Sigmoid colon (tissue), 6 donors: ENCODE measurements at regions not wholly inside any gene's neighbourhood (a gene's known extent, or its start where the extent isn't known, plus 50 kb on each side); places are given as distances from the start of the nearest gene placed in this dataset.

Experiments
- DNase-seq: peaks from one replicate; pipeline ENCODE4 v3.0.0-alpha.2; 2019
- H3K27ac ChIP-seq, 4 donors: fragments of 200-600 bp; sonication (generic); one replicate each; pipeline ENCODE4 v1.5.1; 2016 to 2019; ENCODE audit warnings: mild to moderate bottlenecking in 1 of 4
- H3K27me3 ChIP-seq, 3 donors: fragments of 200-600 bp; sonication (generic); one replicate each; pipeline ENCODE4 v1.5.1; 2019; ENCODE audit warnings: mild to moderate bottlenecking in 1 of 3
- H3K36me3 ChIP-seq, 4 donors: fragments of 200-600 bp; sonication (generic); one replicate each; pipeline ENCODE4 v1.5.1; 2016 to 2019
- H3K4me1 ChIP-seq, 4 donors: fragments of 200-600 bp; sonication (generic); one replicate each; pipeline ENCODE4 v1.5.1; 2017 to 2019
- H3K4me3 ChIP-seq, 4 donors: fragments of 200-600 bp; sonication (generic); one replicate each; pipeline ENCODE4 v1.5.1; 2017 to 2019; ENCODE audit warnings: mild to moderate bottlenecking in 2 of 4, moderate library complexity in 1 of 4
- H3K9me3 ChIP-seq, 4 donors: fragments of 200-600 bp in 3 of 4; sonication (generic) in 3 of 4; one replicate each; pipeline versions ENCODE4 v1.5.1 to v1.6.1; 2013 to 2019
- EP300 ChIP-seq, 4 donors: sonication (generic); formaldehyde crosslinking; IDR thresholded peaks; one replicate each; pipeline ENCODE4 v1.6.1; 2017; ENCODE audit warnings: antibody characterized with exemption in 4 of 4
- POLR2A ChIP-seq, 2 donors: fragments of 450-650 bp; IDR thresholded peaks; one replicate each; pipeline ENCODE4 v1.6.1; 2016; ENCODE audit warnings: antibody characterized with exemption in 2 of 2, mild to moderate bottlenecking in 2 of 2, moderate library complexity in 2 of 2
- POLR2AphosphoS5 ChIP-seq, 4 donors: sonication (generic); formaldehyde crosslinking; IDR thresholded peaks; one replicate each; pipeline ENCODE4 v1.6.1; 2017; ENCODE audit warnings: antibody characterized with exemption in 4 of 4
- WGBS, 2 donors: extraction: QIAGEN DNeasy Blood & Tissue Kit; methylation state at CpG; one replicate each; pipeline ENCODE4 v1.1.7; 2013; 5-methylcytosine and 5-hydroxymethylcytosine counted together
- intact Hi-C: fragments of 100-400 bp; cut with DNase I; formaldehyde crosslinking; loops from one replicate; pipeline ENCODE4 v1.15.1; 2023
- TF ChIP-seq, protein P1 (sequence below), 4 experiments: fragments of 450-650 bp in 3 of 4; fragments of 200-600 bp in 1 of 4; IDR thresholded peaks; one replicate each; pipeline ENCODE4 v1.5.1; 2016 to 2019; ENCODE audit warnings: antibody characterized with exemption in 4 of 4, mild to moderate bottlenecking in 3 of 4, moderate library complexity in 2 of 4
- donor health status: healthy with polysubstance abuse.
- donor health status: healthy.

DNA sequence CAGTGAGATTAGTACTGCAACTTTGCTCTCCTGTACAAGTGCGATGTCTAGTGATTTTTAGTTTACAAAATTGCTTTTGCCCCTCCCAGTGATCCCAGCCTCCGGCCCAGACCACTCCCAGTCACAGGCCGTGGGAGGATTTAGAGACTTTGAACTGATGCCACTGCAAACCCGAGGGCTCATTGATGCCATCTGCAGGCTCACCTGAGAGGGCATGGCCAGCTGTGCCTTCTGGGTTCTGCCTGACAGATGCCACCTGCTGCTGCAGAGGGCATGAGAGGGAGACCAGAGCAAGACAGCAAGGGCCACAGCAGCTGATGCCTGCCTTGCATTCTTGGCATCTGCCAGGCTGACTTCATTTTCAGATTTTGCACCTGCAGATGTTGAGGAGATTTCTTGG lies 593.8 kb downstream of the CDK5RAP2 start:
- TF ChIP-seq, protein P1, sequence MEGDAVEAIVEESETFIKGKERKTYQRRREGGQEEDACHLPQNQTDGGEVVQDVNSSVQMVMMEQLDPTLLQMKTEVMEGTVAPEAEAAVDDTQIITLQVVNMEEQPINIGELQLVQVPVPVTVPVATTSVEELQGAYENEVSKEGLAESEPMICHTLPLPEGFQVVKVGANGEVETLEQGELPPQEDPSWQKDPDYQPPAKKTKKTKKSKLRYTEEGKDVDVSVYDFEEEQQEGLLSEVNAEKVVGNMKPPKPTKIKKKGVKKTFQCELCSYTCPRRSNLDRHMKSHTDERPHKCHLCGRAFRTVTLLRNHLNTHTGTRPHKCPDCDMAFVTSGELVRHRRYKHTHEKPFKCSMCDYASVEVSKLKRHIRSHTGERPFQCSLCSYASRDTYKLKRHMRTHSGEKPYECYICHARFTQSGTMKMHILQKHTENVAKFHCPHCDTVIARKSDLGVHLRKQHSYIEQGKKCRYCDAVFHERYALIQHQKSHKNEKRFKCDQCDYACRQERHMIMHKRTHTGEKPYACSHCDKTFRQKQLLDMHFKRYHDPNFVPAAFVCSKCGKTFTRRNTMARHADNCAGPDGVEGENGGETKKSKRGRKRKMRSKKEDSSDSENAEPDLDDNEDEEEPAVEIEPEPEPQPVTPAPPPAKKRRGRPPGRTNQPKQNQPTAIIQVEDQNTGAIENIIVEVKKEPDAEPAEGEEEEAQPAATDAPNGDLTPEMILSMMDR (IDR thresholded peaks at IDR 0.05), result no peak
- no peak for TF ChIP-seq EP300 (IDR thresholded peaks at IDR 0.05)
- no peak for TF ChIP-seq POLR2AphosphoS5 (IDR thresholded peaks at IDR 0.05)
- no peak for TF ChIP-seq POLR2A (IDR thresholded peaks at IDR 0.05)
- Histone ChIP-seq H3K4me3 (no peak overlapping the region), H3K36me3 (no peaks in the 10 kb centered on the region), H3K27ac (no peak overlapping the region), H3K4me1 (no peaks in the 10 kb centered on the region), H3K9me3 (no peaks in the 10 kb centered on the region), H3K27me3 (no peaks in the 10 kb centered on the region)
- no peak for DNase-seq
- intact Hi-C loops, result no loop called here
- WGBS, 2 donors, result 16 to 51% methylated on average over 4 of the region's 4 CpGs

DNA sequence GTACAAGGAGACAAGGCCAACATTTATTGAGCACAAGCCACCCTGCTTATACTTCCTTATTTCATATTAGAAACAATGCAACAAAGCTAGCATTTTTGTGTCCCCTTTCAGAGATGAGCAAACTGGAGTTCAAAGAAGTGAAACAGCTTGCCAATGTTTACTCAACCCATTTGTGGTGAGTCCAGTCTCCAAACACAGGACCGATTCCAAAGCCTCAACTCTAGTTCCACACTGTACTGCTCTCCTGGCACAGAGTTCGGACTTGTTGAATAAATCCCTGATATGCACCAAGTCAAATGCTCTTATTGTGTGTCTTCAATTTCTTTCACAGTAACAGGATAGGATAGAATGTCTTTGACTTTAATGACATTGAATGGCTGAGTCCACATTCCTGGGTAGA lies 604.8 kb upstream of the BRINP1 start:
- WGBS, 2 donors, result 64 to 65% methylated on average over 2 of the region's 2 CpGs
- Histone ChIP-seq H3K9me3 (no peaks in the 10 kb centered on the region), H3K27ac (no peak overlapping the region), H3K4me1 (peaks cover 0 to 9% (median under 1%) of the 10 kb centered on the region in 4 donors), H3K4me3 (no peak overlapping the region), H3K27me3 (no peaks in the 10 kb centered on the region), H3K36me3 (no peaks in the 10 kb centered on the region)
- intact Hi-C loops, result no loop called here
- no peak for DNase-seq
- TF ChIP-seq POLR2AphosphoS5 (IDR thresholded peaks at IDR 0.05) (no peak), EP300 (IDR thresholded peaks at IDR 0.05) (no peak), POLR2A (IDR thresholded peaks at IDR 0.05) (no peak)
- TF ChIP-seq, protein P1 (IDR thresholded peaks at IDR 0.05), result no peak

DNA sequence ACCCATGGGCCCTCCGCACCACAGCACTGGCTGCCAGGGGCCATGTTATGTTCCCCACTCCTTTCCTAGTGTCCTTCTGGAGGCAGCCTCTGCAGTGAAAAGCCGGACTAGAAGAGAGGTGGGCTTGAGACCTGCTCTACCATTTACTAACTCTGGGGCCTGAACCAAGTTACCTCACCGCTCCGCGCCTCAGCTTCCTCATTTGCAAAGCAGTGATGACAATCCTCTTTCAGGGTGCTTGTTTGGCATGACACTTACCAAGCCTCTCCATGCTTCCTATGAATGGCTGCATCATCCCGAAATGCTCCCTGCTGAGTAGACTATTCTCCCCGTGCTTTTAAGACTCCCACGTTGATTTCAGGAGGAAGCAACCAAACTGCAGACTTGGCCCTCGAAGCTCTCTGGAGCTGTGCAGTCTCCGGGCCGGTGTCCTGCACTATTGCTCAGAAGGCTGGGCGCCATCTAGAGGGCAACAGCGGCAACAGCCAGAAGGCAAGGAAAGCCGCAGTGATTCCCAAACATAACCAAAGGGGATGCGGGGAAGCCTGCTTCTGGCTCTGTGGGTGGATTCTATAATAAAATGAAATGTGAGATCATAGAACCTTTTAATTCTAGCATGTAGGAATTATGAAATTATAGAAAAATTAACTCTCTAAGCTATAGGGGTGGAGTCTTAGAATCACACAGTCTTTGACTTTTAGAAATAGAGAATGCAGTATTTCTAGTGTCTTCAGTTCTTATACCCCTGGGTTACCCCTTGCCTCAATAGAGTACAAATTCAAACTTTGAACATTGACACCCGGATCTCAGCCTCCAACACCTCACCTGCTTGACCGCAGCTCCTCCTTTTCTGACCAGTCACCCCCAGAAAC lies 599.8 kb upstream of the BRINP1 start:
- intact Hi-C loops, result loop anchor here (1.0 kb wide), 1 partner anchor 413 kb away; no protein-coding TSS in a partner anchor
- Histone ChIP-seq H3K9me3 (no peaks in the 10 kb centered on the region), H3K27me3 (no peaks in the 10 kb centered on the region), H3K4me1 (peaks cover 0 to 10% (median 6%) of the 10 kb centered on the region in 4 donors), H3K36me3 (no peaks in the 10 kb centered on the region), H3K4me3 (no peak overlapping the region), H3K27ac (no peak overlapping the region)
- 30 to 35% methylated on average over 17 of the region's 17 CpGs for WGBS, 2 donors
- no peak for TF ChIP-seq POLR2AphosphoS5 (IDR thresholded peaks at IDR 0.05)
- TF ChIP-seq, protein P1 (IDR thresholded peaks at IDR 0.05), result peak in 3 of 4 experiments; percentile 59 to 92 (median 77)
- peak; percentile 83 for DNase-seq

DNA sequence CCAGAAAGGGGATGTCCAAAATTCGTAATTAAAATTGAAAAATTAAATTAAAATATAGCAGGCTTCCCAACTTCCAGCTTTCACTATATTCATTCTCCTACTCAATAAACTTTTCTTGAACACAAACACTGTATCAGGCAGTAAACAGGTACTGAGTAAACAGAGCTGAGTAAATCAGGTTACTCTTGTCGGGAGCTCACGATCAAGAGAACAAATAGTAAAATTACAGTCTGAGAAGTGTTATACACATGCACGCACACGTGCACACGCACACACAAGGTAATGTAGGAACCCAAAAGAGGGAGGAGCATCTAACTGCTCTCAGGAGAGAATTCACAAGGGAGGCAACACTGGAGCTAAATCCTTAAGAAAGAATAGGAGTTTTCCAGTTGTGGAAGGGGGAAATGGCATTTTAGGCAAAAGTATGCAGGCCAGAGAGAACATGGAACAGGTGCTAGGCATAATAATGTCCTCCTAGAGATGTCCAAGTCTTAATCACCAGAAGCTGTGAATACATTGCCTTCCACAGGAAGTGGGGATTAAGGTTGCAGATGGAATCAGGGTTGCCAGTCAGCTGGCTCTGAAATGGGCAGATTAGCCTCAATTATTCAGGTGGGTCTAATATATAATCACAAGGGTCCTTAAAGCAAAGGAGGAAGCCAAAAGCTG lies 598.8 kb upstream of the BRINP1 start:
- DNase-seq, result no peak
- Histone ChIP-seq H3K4me3 (no peak overlapping the region), H3K36me3 (no peaks in the 10 kb centered on the region), H3K4me1 (peaks cover 0 to 16% (median 13%) of the 10 kb centered on the region in 4 donors), H3K9me3 (no peaks in the 10 kb centered on the region), H3K27me3 (no peaks in the 10 kb centered on the region), H3K27ac (no peak overlapping the region)
- intact Hi-C loops, result no loop called here
- 27 to 71% methylated on average over 6 of the region's 6 CpGs for WGBS, 2 donors
- TF ChIP-seq POLR2A (IDR thresholded peaks at IDR 0.05), result no peak

DNA sequence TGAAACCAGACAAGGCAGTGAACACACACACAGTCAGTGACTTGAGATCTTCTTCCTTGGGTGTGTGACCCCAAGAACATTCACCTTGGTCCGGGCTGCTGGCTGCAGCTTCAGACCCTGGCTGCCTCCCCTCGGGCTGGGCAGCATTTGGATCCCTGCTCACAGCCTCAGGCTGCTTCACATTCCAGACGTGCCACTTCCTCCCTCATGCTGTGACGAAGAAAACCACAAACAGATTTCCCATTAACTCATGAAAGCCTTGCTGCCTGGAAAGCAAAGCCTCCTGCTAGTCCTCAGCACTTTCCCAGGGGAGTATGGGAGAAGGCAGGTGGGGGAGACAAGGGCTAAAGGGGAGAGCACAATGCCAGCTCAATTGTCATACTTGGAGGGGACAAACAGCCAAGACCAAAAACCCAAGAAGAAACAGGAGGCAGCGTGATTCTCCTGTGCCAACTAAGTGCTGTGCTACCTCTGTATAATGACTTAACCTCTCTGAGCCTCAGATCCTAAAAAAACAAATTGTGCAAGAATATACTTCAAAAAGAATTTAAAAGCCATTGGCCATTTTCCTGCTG lies 594.6 kb upstream of the BRINP1 start:
- Histone ChIP-seq H3K36me3 (no peaks in the 10 kb centered on the region), H3K4me1 (peaks cover 0 to 16% (median 12%) of the 10 kb centered on the region in 4 donors), H3K9me3 (no peaks in the 10 kb centered on the region), H3K4me3 (no peak overlapping the region), H3K27me3 (no peaks in the 10 kb centered on the region), H3K27ac (peak overlapping the region in 2 of 4 donors; percentile 27 to 37)
- no peak for TF ChIP-seq POLR2A (IDR thresholded peaks at IDR 0.05)
- no peak for TF ChIP-seq POLR2AphosphoS5 (IDR thresholded peaks at IDR 0.05)
- no peak for TF ChIP-seq EP300 (IDR thresholded peaks at IDR 0.05)
- TF ChIP-seq, protein P1 (IDR thresholded peaks at IDR 0.05), result no peak
- DNase-seq, result no peak
- intact Hi-C loops, result no loop called here
- 10% methylated on average over 5 of the region's 5 CpGs for WGBS, 2 donors
